ENCODE measurements at regions not wholly inside any gene's neighbourhood (a gene's known extent, or its start where the extent isn't known, plus 50 kb on each side); places are given as distances from the start of the nearest gene placed in this dataset.

DNA sequence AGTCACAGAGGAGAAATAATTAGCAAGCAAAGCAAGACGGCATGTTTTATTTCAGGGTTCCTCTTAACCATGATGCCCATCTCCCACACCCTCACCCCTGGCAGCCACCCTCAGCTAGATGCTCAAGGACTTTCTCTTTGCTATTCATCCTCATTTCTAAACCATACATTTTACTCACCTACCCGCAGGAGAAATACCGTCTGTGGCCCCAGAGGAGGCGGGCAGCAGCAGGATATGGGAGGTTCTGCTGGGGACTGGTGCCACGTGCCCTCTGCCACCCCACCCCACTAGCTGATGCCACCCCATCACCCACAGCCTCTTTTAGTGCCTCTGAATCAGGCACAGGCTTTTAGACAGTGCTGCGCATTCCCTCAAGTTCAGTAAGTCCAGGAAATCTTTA lies 168.7 kb upstream of the ITGB1 start:
- peak overlapping the region; percentile 92 for H3K27ac ChIP-seq (ENCODE audit: low read depth, low read length, severe bottlenecking)
- 91 to 96% methylated on average over 3 to 5 of the region's 6 CpGs for WGBS, 2 experiments (ENCODE audit: insufficient coverage in 2 of 2)

GRCh38 chr10:33125522-33126517 lies 167.8 kb upstream of the ITGB1 start:
- WGBS, 2 experiments (ENCODE audit: insufficient coverage in 2 of 2): 86 to 90% methylated on average over 12 to 13 of the region's 15 CpGs
- Histone ChIP-seq H3K4me1 (ENCODE audit: control insufficient read depth, insufficient read depth, low read length, poor library complexity, severe bottlenecking) (peaks cover 17% of the 10 kb centered on the region), H3K36me3 (ENCODE audit: control insufficient read depth, insufficient read depth, low read length) (no peaks in the 10 kb centered on the region), H3K9me3 (ENCODE audit: control insufficient read depth, low read length) (no peaks in the 10 kb centered on the region), H3K4me3 (ENCODE audit: extremely low read depth, insufficient read depth, low read length, poor library complexity, severe bottlenecking) (no peak overlapping the region), H3K27ac (ENCODE audit: low read depth, low read length, severe bottlenecking) (peak overlapping the region; percentile 92)

More for the DNA sequence above, 168.7 kb upstream of the ITGB1 start:
- Histone ChIP-seq H3K4me1 (ENCODE audit: control insufficient read depth, insufficient read depth, low read length, poor library complexity, severe bottlenecking) (peaks cover 17% of the 10 kb centered on the region), H3K4me3 (ENCODE audit: extremely low read depth, insufficient read depth, low read length, poor library complexity, severe bottlenecking) (no peak overlapping the region), H3K9me3 (ENCODE audit: control insufficient read depth, low read length) (no peaks in the 10 kb centered on the region), H3K36me3 (ENCODE audit: control insufficient read depth, insufficient read depth, low read length) (no peaks in the 10 kb centered on the region)

DNA sequence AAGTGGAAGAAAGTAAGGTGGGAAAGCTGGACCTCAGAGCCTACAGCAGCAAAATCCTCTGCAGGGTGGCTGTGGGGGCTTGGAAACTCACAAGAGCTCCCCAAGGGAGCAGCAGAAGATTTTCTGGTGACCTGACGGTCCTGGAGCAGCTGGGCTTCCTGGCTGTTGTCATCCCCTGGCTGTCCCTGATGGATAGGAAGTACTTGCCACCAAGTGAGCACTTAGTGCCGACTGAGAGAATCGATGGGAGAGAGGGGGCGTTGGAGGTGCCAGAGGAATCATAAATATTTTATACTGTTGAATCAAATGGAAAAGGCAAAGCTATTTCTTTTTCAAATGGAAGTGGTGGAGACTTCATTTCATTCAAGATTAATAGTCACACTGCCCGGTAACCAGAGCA lies 167.1 kb upstream of the ITGB1 start:
- 94 to 100% methylated on average over 2 to 4 of the region's 5 CpGs for WGBS, 2 experiments (ENCODE audit: insufficient coverage in 2 of 2)
- Histone ChIP-seq H3K9me3 (ENCODE audit: control insufficient read depth, low read length) (no peaks in the 10 kb centered on the region), H3K36me3 (ENCODE audit: control insufficient read depth, insufficient read depth, low read length) (no peaks in the 10 kb centered on the region), H3K27ac (ENCODE audit: low read depth, low read length, severe bottlenecking) (peak overlapping the region; percentile 92), H3K4me1 (ENCODE audit: control insufficient read depth, insufficient read depth, low read length, poor library complexity, severe bottlenecking) (peaks cover 17% of the 10 kb centered on the region), H3K4me3 (ENCODE audit: extremely low read depth, insufficient read depth, low read length, poor library complexity, severe bottlenecking) (no peak overlapping the region)

- WGBS, 2 experiments (ENCODE audit: insufficient coverage in 2 of 2): 80 to 100% methylated on average over 2 of the region's 2 CpGs
- no peaks in the 10 kb centered on the region for H3K36me3 ChIP-seq (ENCODE audit: control insufficient read depth, insufficient read depth, low read length)
- H3K4me3 ChIP-seq (ENCODE audit: extremely low read depth, insufficient read depth, low read length, poor library complexity, severe bottlenecking): no peak overlapping the region
- H3K27ac ChIP-seq (ENCODE audit: low read depth, low read length, severe bottlenecking): no peak overlapping the region
- H3K9me3 ChIP-seq (ENCODE audit: control insufficient read depth, low read length): no peaks in the 10 kb centered on the region
- H3K4me1 ChIP-seq (ENCODE audit: control insufficient read depth, insufficient read depth, low read length, poor library complexity, severe bottlenecking): peaks cover 17% of the 10 kb centered on the region
These were observed 165.7 kb upstream of the ITGB1 start for GRCh38 chr10:33123680-33124079.

DNA sequence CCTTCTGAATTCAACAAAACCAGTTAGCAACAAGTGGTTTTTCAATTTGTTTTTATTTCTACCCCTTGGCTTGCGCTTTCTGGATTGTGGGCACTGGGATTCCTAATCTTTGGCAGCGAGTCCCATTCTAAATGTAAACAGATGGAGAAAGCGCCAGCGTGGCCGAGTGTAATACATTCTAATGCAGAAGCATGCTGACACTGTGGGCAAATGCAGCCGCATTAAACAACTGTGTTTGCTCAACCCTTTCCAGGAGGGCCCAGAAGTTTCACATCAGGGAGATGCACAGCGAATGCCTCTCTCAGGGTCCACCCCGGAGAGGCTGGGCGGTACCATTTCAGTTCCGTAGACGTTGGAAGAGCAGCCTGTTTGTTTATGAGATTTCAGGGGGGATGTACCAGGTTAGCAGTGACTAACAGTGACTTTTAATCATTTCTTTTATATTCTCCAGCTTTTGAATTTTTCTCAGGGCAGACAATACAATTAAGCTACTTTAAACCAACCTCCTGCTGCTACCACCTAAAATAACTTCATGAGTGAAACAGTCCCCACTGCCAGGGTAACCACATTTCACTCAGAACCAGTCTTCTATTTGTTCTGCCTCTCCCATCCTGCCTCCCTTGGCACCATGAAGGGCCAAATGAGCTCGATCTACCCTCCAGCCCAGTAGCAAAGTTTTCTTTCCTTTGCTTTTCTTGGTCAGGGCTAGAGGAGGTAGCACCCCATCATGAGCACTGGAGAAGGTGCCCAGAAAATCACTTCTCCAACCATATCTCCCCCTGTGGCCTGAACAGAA lies 164.2 kb upstream of the ITGB1 start:
- H3K4me1 ChIP-seq (ENCODE audit: control insufficient read depth, insufficient read depth, low read length, poor library complexity, severe bottlenecking): peaks cover 17% of the 10 kb centered on the region
- H3K4me3 ChIP-seq (ENCODE audit: extremely low read depth, insufficient read depth, low read length, poor library complexity, severe bottlenecking): no peak overlapping the region
- H3K27ac ChIP-seq (ENCODE audit: low read depth, low read length, severe bottlenecking): no peak overlapping the region
- no peaks in the 10 kb centered on the region for H3K9me3 ChIP-seq (ENCODE audit: control insufficient read depth, low read length)
- H3K36me3 ChIP-seq (ENCODE audit: control insufficient read depth, insufficient read depth, low read length): no peaks in the 10 kb centered on the region
- 86 to 87% methylated on average over 7 to 11 of the region's 12 CpGs for WGBS, 2 experiments (ENCODE audit: insufficient coverage in 2 of 2)

DNA sequence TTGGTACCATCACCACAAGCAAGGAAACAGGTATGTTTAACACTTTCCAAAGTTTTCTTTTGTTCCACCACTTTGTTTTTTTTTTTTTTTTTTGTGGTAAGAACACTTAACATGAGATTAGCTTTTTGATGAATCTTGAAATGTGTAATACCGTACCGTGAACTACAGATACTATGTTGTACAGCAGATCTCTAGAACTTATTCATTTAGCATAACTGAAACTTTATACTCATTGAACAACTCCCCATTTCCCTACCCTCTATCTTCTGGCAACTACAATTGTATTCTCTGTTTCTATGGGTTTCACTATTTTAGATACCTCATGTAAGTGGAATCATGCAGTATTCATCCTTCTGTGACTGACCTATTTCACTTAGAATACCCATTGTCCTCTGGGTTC lies 162.7 kb upstream of the ITGB1 start:
- no CpG with 5 or more reads among the region's 2 CpGs for WGBS, 2 experiments (ENCODE audit: insufficient coverage in 2 of 2)
- Histone ChIP-seq H3K9me3 (ENCODE audit: control insufficient read depth, low read length) (no peaks in the 10 kb centered on the region), H3K4me1 (ENCODE audit: control insufficient read depth, insufficient read depth, low read length, poor library complexity, severe bottlenecking) (peaks cover 10% of the 10 kb centered on the region), H3K4me3 (ENCODE audit: extremely low read depth, insufficient read depth, low read length, poor library complexity, severe bottlenecking) (no peak overlapping the region), H3K27ac (ENCODE audit: low read depth, low read length, severe bottlenecking) (no peak overlapping the region), H3K36me3 (ENCODE audit: control insufficient read depth, insufficient read depth, low read length) (no peaks in the 10 kb centered on the region)

GRCh38 chr10:33120275-33120674 lies 162.2 kb upstream of the ITGB1 start:
- Histone ChIP-seq H3K9me3 (ENCODE audit: control insufficient read depth, low read length) (no peaks in the 10 kb centered on the region), H3K27ac (ENCODE audit: low read depth, low read length, severe bottlenecking) (no peak overlapping the region), H3K4me1 (ENCODE audit: control insufficient read depth, insufficient read depth, low read length, poor library complexity, severe bottlenecking) (peaks cover 5% of the 10 kb centered on the region), H3K4me3 (ENCODE audit: extremely low read depth, insufficient read depth, low read length, poor library complexity, severe bottlenecking) (no peak overlapping the region), H3K36me3 (ENCODE audit: control insufficient read depth, insufficient read depth, low read length) (no peaks in the 10 kb centered on the region)
- 80 to 86% methylated on average over 2 of the region's 3 CpGs for WGBS, 2 experiments (ENCODE audit: insufficient coverage in 2 of 2)

- H3K36me3 ChIP-seq (ENCODE audit: control insufficient read depth, insufficient read depth, low read length): no peaks in the 10 kb centered on the region
- H3K27ac ChIP-seq (ENCODE audit: low read depth, low read length, severe bottlenecking): no peak overlapping the region
- H3K4me3 ChIP-seq (ENCODE audit: extremely low read depth, insufficient read depth, low read length, poor library complexity, severe bottlenecking): no peak overlapping the region
- H3K4me1 ChIP-seq (ENCODE audit: control insufficient read depth, insufficient read depth, low read length, poor library complexity, severe bottlenecking): peaks cover 9% of the 10 kb centered on the region
- 93 to 95% methylated on average over 6 of the region's 6 CpGs for WGBS, 2 experiments (ENCODE audit: insufficient coverage in 2 of 2)
- H3K9me3 ChIP-seq (ENCODE audit: control insufficient read depth, low read length): no peaks in the 10 kb centered on the region
These were observed 159.8 kb upstream of the ITGB1 start for GRCh38 chr10:33117816-33118215.

- 100% methylated on average over 3 to 4 of the region's 6 CpGs for WGBS, 2 experiments (ENCODE audit: insufficient coverage in 2 of 2)
- H3K4me1 ChIP-seq (ENCODE audit: control insufficient read depth, insufficient read depth, low read length, poor library complexity, severe bottlenecking): peaks cover 10% of the 10 kb centered on the region
- no peaks in the 10 kb centered on the region for H3K9me3 ChIP-seq (ENCODE audit: control insufficient read depth, low read length)
- H3K27ac ChIP-seq (ENCODE audit: low read depth, low read length, severe bottlenecking): no peak overlapping the region
- H3K4me3 ChIP-seq (ENCODE audit: extremely low read depth, insufficient read depth, low read length, poor library complexity, severe bottlenecking): no peak overlapping the region
- H3K36me3 ChIP-seq (ENCODE audit: control insufficient read depth, insufficient read depth, low read length): no peaks in the 10 kb centered on the region
These were observed 159.2 kb upstream of the ITGB1 start for GRCh38 chr10:33117230-33117629.

GRCh38 chr10:33115738-33116719 lies 158.0 kb upstream of the ITGB1 start:
- no peaks in the 10 kb centered on the region for H3K9me3 ChIP-seq (ENCODE audit: control insufficient read depth, low read length)
- no peak overlapping the region for H3K4me3 ChIP-seq (ENCODE audit: extremely low read depth, insufficient read depth, low read length, poor library complexity, severe bottlenecking)
- WGBS, 2 experiments (ENCODE audit: insufficient coverage in 2 of 2): 86 to 89% methylated on average over 19 of the region's 20 CpGs
- no peaks in the 10 kb centered on the region for H3K36me3 ChIP-seq (ENCODE audit: control insufficient read depth, insufficient read depth, low read length)
- no peak overlapping the region for H3K27ac ChIP-seq (ENCODE audit: low read depth, low read length, severe bottlenecking)
- H3K4me1 ChIP-seq (ENCODE audit: control insufficient read depth, insufficient read depth, low read length, poor library complexity, severe bottlenecking): peaks cover 10% of the 10 kb centered on the region

All from mesodermal cell (in vitro differentiated cells).